Natural killer cell (primary cell): ENCODE measurements at regions not wholly inside any gene's neighbourhood (a gene's known extent, or its start where the extent isn't known, plus 50 kb on each side); places are given as distances from the start of the nearest gene placed in this dataset.
A peak's percentile ranks its signal among the peaks of the same experiment; 100 is the strongest.

ENCODE experiments used
- ATAC-seq, 3 donors: fragments of 150-1000 bp in 2 of 3; fragments of 200-7000 bp in 1 of 3; cut with Tn5 transposase; 1 replicate in 1 of 3; 2 replicates in 2 of 3; pipeline ENCODE4 v1.10.0; 2021; ENCODE audit warnings: mild to moderate bottlenecking in 2 of 3, moderate library complexity in 2 of 3
- DNase-seq, 2 donors: peaks; one replicate each; pipeline versions ENCODE4 v3.0.0 to v3.0.0-alpha.2; 2013 to 2021; ENCODE audit warnings: mixed read lengths in 1 of 2
- H3K27ac ChIP-seq: one replicate; pipeline ENCODE4 v1.5.1; 2013; ENCODE audit warnings: mild to moderate bottlenecking, low read length
- H3K27me3 ChIP-seq: one replicate; pipeline ENCODE4 v1.6.1; 2013; ENCODE audit warnings: low read length; ENCODE audit not compliant: control insufficient read depth, insufficient read depth
- H3K36me3 ChIP-seq: one replicate; pipeline ENCODE4 v1.6.1; 2013; ENCODE audit warnings: low read length; ENCODE audit not compliant: control insufficient read depth, insufficient read depth
- H3K4me1 ChIP-seq: one replicate; pipeline ENCODE4 v1.6.1; 2013; ENCODE audit warnings: low read length; ENCODE audit not compliant: control insufficient read depth, insufficient read depth
- H3K4me3 ChIP-seq: one replicate; pipeline ENCODE4 v1.5.1; 2013; ENCODE audit warnings: low read length
- H3K9me3 ChIP-seq: one replicate; pipeline ENCODE4 v1.6.1; 2013; ENCODE audit warnings: low read length; ENCODE audit not compliant: control insufficient read depth, insufficient read depth
- H3K27ac Mint-ChIP-seq, 2 donors: one replicate each; pipeline ENCODE4 v1.8.0; 2022; ENCODE audit warnings: mild to moderate bottlenecking in 2 of 2, mixed read lengths in 2 of 2, moderate library complexity in 1 of 2
- H3K27me3 Mint-ChIP-seq, 2 donors: one replicate each; pipeline ENCODE4 v1.8.0; 2022; ENCODE audit warnings: low read depth in 2 of 2, mixed read lengths in 2 of 2
- H3K36me3 Mint-ChIP-seq: one replicate; pipeline ENCODE4 v1.8.0; 2022; ENCODE audit warnings: mixed read lengths
- H3K4me1 Mint-ChIP-seq, 2 donors: one replicate each; pipeline ENCODE4 v1.8.0; 2022; ENCODE audit warnings: mixed read lengths in 2 of 2
- H3K4me3 Mint-ChIP-seq: one replicate; pipeline ENCODE4 v1.8.0; 2022; ENCODE audit warnings: mild to moderate bottlenecking, moderate library complexity, mixed read lengths
- H3K9me3 Mint-ChIP-seq, 2 donors: one replicate each; pipeline ENCODE4 v1.8.0; 2022; ENCODE audit warnings: mixed read lengths in 2 of 2
- WGBS: methylation state at CpG from one replicate; pipeline ENCODE4 v1.1.7; 2013; ENCODE audit warnings: missing lambda C conversion rate; ENCODE audit not compliant: insufficient coverage; 5-methylcytosine and 5-hydroxymethylcytosine counted together
- intact Hi-C: fragments of 100-400 bp; cut with micrococcal nuclease; formaldehyde crosslinking; loops from one replicate; pipeline ENCODE4 v1.14.2; 2022
- TF ChIP-seq, protein P1 (sequence below): fragments of 200-600 bp; IDR thresholded peaks from one replicate; pipeline ENCODE4 v1.8.0; 2022; ENCODE audit warnings: antibody characterized with exemption

DNA sequence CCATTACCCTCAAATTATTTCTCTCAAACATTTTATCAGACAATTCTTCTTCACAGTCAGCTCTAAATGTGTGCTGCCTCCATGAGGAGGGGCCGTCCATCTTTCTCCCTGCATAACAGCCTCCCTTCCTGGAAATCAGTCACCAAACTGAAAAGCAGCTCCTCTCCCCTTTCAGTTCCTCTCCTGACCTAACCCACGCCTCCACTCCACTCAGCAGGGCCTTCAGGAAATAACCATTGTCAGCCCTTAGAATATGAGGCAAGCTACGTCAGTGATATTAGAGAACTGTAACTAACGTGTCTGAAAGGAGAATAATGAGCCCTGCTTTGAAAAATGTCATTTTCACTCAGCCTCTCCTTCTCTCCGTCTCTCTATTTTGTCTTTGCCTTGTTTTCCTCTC, 116.2 kb downstream of the OLFM4 start:
- ATAC-seq, result no peak
- Histone ChIP-seq H3K27me3 (no peaks in the 10 kb centered on the region), H3K9me3 (no peaks in the 10 kb centered on the region), H3K4me1 (no peaks in the 10 kb centered on the region), H3K36me3 (no peaks in the 10 kb centered on the region), H3K4me3 (no peak overlapping the region), H3K27ac (no peak overlapping the region)
- Mint-ChIP-seq H3K9me3 (no peaks in the 10 kb centered on the region), H3K36me3 (no peaks in the 10 kb centered on the region), H3K27ac (no peak overlapping the region), H3K27me3 (peaks cover 5 to 7% of the 10 kb centered on the region in 2 donors), H3K4me3 (no peak overlapping the region), H3K4me1 (no peaks in the 10 kb centered on the region)
- TF ChIP-seq, protein P1, sequence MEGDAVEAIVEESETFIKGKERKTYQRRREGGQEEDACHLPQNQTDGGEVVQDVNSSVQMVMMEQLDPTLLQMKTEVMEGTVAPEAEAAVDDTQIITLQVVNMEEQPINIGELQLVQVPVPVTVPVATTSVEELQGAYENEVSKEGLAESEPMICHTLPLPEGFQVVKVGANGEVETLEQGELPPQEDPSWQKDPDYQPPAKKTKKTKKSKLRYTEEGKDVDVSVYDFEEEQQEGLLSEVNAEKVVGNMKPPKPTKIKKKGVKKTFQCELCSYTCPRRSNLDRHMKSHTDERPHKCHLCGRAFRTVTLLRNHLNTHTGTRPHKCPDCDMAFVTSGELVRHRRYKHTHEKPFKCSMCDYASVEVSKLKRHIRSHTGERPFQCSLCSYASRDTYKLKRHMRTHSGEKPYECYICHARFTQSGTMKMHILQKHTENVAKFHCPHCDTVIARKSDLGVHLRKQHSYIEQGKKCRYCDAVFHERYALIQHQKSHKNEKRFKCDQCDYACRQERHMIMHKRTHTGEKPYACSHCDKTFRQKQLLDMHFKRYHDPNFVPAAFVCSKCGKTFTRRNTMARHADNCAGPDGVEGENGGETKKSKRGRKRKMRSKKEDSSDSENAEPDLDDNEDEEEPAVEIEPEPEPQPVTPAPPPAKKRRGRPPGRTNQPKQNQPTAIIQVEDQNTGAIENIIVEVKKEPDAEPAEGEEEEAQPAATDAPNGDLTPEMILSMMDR, result no peak
- no peak for DNase-seq
- WGBS, result 57% methylated on average over 5 of the region's 5 CpGs
- intact Hi-C loops, result no loop called here

DNA sequence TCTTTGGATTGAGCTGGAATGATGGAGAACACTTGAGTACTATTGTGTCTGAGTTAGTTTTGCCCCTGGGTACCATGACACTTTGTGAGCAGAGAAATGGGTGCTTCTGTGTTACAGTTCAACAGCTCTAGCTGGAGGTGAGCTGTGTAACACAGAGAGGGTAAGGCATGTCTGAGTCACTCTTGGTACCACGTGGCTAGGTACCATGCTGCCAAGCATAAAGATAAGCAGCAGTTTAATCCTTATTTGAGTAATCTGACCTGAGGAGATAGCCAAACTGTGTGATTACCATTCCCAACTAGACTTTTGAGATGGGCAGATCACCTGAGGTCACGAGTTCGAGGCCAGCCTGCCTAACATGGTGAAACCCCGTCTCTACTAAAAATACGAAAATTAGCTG, 122.0 kb downstream of the OLFM4 start:
- Histone ChIP-seq H3K4me1 (no peaks in the 10 kb centered on the region), H3K9me3 (no peaks in the 10 kb centered on the region), H3K4me3 (no peak overlapping the region), H3K27ac (no peak overlapping the region), H3K27me3 (no peaks in the 10 kb centered on the region), H3K36me3 (no peaks in the 10 kb centered on the region)
- H3K36me3 Mint-ChIP-seq, result no peaks in the 10 kb centered on the region
- no peaks in the 10 kb centered on the region for H3K9me3 Mint-ChIP-seq
- intact Hi-C loops, result loop anchor here (2.0 to 10.0 kb wide), 2 partner anchors 256 to 542 kb away; no protein-coding TSS in a partner anchor
- H3K27ac Mint-ChIP-seq, result no peak overlapping the region
- DNase-seq (no peak), ATAC-seq (no peak)
- H3K4me3 Mint-ChIP-seq, result no peak overlapping the region
- 86% methylated on average over 5 of the region's 5 CpGs for WGBS
- peaks cover 0 to 5% of the 10 kb centered on the region in 2 donors for H3K4me1 Mint-ChIP-seq
- TF ChIP-seq, protein P1, result no peak
- peaks cover 0 to 8% of the 10 kb centered on the region in 2 donors for H3K27me3 Mint-ChIP-seq

DNA sequence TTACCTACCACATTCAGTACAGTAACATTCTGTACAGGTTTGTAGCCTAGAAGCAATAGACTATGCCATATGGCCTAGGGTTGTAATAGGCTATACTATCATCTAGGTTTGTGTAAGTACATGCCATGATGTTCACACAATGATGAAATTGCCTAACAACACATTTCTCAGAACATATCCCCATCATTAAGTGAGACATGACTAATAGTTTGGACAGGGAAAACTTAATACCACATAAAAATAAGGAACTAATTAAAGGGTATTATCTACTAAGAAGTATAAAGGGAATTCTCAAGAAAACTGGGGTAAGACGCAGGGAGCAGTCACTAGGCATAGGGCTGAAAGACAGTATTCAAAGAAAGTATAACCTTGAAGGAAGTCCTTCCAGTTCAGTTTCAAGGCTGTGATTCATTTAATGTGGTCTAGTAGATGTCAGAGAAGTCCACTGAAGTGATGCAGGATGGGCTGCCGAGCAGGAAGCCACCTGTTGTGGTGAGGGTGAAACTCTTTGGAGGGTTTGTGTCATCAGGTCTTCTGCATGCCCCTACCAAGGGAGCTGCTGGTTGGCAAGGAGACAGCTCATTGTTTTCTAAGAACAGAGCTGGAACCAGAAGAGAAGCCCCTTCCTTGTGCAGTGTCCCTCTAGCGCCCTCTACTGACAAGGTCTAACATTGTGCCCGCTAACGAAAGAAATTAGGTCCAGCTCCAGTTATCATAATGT, 122.9 kb downstream of the OLFM4 start:
- ATAC-seq, result peak; percentile 76 to 82 (median 81)
- H3K4me3 Mint-ChIP-seq, result no peak overlapping the region
- H3K4me1 Mint-ChIP-seq, result peaks cover 0 to 5% of the 10 kb centered on the region in 2 donors
- Histone ChIP-seq H3K4me1 (no peaks in the 10 kb centered on the region), H3K9me3 (no peaks in the 10 kb centered on the region), H3K4me3 (no peak overlapping the region), H3K27me3 (no peaks in the 10 kb centered on the region), H3K36me3 (no peaks in the 10 kb centered on the region), H3K27ac (no peak overlapping the region)
- intact Hi-C loops, result loop anchor here (2.0 to 10.0 kb wide), 2 partner anchors 257 to 543 kb away; no protein-coding TSS in a partner anchor
- 10% methylated on average over 5 of the region's 5 CpGs for WGBS
- peak; percentile 16 to 44 for DNase-seq
- H3K27me3 Mint-ChIP-seq, result peaks cover 0 to 8% of the 10 kb centered on the region in 2 donors
- H3K36me3 Mint-ChIP-seq, result no peaks in the 10 kb centered on the region
- TF ChIP-seq, protein P1, result peak; percentile 68
- H3K27ac Mint-ChIP-seq, result no peak overlapping the region
- no peaks in the 10 kb centered on the region for H3K9me3 Mint-ChIP-seq

DNA sequence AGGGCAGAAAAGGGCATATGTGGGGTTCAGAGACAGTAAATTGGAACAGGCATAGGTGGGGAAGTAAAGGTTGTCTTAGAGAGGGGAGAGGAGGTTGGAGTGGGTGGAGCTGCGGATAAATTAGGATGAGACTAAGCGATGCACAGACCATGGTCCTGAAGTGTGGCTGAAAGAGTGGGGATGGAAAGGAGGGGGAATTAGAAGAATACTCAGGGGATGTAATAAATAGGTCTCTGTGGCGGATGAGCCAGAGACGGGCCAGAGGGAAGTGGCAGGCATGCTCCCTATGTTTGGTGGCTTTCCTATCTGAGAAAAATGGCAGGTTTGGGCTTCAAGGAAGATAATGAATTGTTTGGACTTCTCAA, 123.4 kb downstream of the OLFM4 start:
- 25% methylated on average over 4 of the region's 4 CpGs for WGBS
- H3K27me3 ChIP-seq, result no peaks in the 10 kb centered on the region
- TF ChIP-seq, protein P1, result peak; percentile 12
- ATAC-seq (no peak), DNase-seq (no peak)
- Mint-ChIP-seq H3K9me3 (no peaks in the 10 kb centered on the region), H3K36me3 (no peaks in the 10 kb centered on the region), H3K27ac (no peak overlapping the region), H3K27me3 (peaks cover 0 to 8% of the 10 kb centered on the region in 2 donors), H3K4me1 (peaks cover 0 to 5% of the 10 kb centered on the region in 2 donors), H3K4me3 (no peak overlapping the region)
- H3K36me3 ChIP-seq, result no peaks in the 10 kb centered on the region
- H3K27ac ChIP-seq, result no peak overlapping the region
- H3K4me3 ChIP-seq, result no peak overlapping the region
- no peaks in the 10 kb centered on the region for H3K4me1 ChIP-seq
- no peaks in the 10 kb centered on the region for H3K9me3 ChIP-seq
- intact Hi-C loops, result loop anchor here (10.0 kb wide), 1 partner anchor 257 kb away; no protein-coding TSS in a partner anchor
